Activated CD8-positive, alpha-beta T cell treated with anti-CD3 and anti-CD28 coated beads for 36 hours (primary cell): ENCODE measurements at regions not wholly inside any gene's neighbourhood (a gene's known extent, or its start where the extent isn't known, plus 50 kb on each side); places are given as distances from the start of the nearest gene placed in this dataset.

Experiments used
- ATAC-seq: fragments of 200-7000 bp; cut with Tn5 transposase; one replicate; pipeline ENCODE4 v1.10.0; 2021; ENCODE audit warnings: mild to moderate bottlenecking, moderate library complexity
- CTCF ChIA-PET: fragments of 350-600 bp; sonication (Branson Sonifier 250); formaldehyde crosslinking; loops from one replicate; lab custom pipeline; 2021; ENCODE audit warnings: antibody characterized with exemption; lab: Charles Lee
- POLR2A ChIA-PET: fragments of 350-600 bp; sonication (Branson Sonifier 250); formaldehyde crosslinking; loops from one replicate; lab custom pipeline; 2021; ENCODE audit warnings: antibody characterized with exemption; lab: Charles Lee
- DNase-seq: peaks from one replicate; pipeline ENCODE4 v3.0.0-alpha.2; 2020
- H3K27ac Mint-ChIP-seq: one replicate; pipeline ENCODE4 v1.8.0; 2021; ENCODE audit warnings: mild to moderate bottlenecking, mixed read lengths
- H3K27me3 Mint-ChIP-seq: one replicate; pipeline ENCODE4 v1.8.0; 2021; ENCODE audit warnings: mixed read lengths
- H3K36me3 Mint-ChIP-seq: one replicate; pipeline ENCODE4 v1.8.0; 2021; ENCODE audit warnings: low read depth, mixed read lengths
- H3K4me1 Mint-ChIP-seq: one replicate; pipeline ENCODE4 v1.8.0; 2021; ENCODE audit warnings: low read depth, mixed read lengths
- H3K4me3 Mint-ChIP-seq: one replicate; pipeline ENCODE4 v1.8.0; 2021; ENCODE audit warnings: mild to moderate bottlenecking, moderate library complexity, mixed read lengths
- H3K9me3 Mint-ChIP-seq: one replicate; pipeline ENCODE4 v1.8.0; 2021; ENCODE audit warnings: mixed read lengths
- intact Hi-C: fragments of 100-400 bp; cut with micrococcal nuclease; formaldehyde crosslinking; loops from one replicate; pipeline ENCODE4 v1.10.0; 2022
- TF ChIP-seq, protein P1 (sequence below): fragments of 200-600 bp; IDR thresholded peaks from one replicate; pipeline ENCODE4 v1.8.0; 2022; ENCODE audit warnings: antibody characterized with exemption, mild to moderate bottlenecking

DNA sequence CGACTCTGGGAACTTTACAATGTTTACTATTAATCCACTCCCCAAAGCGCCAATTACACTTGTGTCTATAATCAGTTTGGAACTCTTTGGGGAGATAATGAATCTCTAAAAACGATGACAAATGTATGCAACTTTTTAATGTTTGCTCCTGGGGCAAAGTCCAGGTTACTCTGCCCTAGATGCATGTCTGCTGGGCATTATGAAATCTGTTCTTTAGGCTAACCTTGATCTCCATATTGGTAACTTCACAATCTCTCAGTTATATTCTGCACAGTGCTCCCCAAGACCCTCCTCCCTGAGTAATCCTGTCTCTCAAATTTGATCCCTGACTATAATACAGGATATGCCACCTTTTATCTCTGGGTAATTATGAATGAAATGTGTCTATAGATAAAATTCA, 152.2 kb upstream of the TRPM3 start:
- Mint-ChIP-seq H3K9me3 (no peaks in the 10 kb centered on the region), H3K4me3 (no peak overlapping the region), H3K27me3 (peaks cover 3% of the 10 kb centered on the region), H3K27ac (no peak overlapping the region), H3K36me3 (no peaks in the 10 kb centered on the region), H3K4me1 (no peaks in the 10 kb centered on the region)
- TF ChIP-seq, protein P1, sequence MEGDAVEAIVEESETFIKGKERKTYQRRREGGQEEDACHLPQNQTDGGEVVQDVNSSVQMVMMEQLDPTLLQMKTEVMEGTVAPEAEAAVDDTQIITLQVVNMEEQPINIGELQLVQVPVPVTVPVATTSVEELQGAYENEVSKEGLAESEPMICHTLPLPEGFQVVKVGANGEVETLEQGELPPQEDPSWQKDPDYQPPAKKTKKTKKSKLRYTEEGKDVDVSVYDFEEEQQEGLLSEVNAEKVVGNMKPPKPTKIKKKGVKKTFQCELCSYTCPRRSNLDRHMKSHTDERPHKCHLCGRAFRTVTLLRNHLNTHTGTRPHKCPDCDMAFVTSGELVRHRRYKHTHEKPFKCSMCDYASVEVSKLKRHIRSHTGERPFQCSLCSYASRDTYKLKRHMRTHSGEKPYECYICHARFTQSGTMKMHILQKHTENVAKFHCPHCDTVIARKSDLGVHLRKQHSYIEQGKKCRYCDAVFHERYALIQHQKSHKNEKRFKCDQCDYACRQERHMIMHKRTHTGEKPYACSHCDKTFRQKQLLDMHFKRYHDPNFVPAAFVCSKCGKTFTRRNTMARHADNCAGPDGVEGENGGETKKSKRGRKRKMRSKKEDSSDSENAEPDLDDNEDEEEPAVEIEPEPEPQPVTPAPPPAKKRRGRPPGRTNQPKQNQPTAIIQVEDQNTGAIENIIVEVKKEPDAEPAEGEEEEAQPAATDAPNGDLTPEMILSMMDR = no peak
- ChIA-PET CTCF (no interaction called here), POLR2A (no interaction called here)
- no peak for ATAC-seq
- DNase-seq = no peak
- intact Hi-C loops = no loop called here

DNA sequence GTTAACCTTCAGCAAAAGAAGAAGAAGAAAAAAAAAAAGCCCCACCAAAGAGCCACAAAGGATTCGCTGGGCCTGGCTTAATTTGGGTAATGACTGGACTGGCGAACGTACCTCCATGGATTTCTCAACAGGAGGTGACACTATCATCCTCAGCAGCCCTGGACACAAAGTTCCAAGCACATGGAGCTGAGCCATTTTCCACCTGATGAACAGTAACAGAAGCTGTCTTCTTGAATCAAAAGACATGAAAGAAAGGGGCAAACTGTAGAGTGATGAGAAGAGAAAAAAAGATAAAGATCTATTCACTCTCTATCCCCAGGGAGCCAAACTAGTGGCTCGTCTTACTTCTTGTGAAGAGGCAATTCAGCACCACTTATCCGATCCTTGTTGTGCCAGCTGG, 150.2 kb upstream of the TRPM3 start:
- DNase-seq (no peak), ATAC-seq (no peak)
- no peaks in the 10 kb centered on the region for H3K36me3 Mint-ChIP-seq
- H3K4me1 Mint-ChIP-seq = no peaks in the 10 kb centered on the region
- ChIA-PET CTCF (no interaction called here), POLR2A (no interaction called here)
- intact Hi-C loops = no loop called here
- H3K27ac Mint-ChIP-seq = no peak overlapping the region
- peaks cover 2% of the 10 kb centered on the region for H3K27me3 Mint-ChIP-seq
- TF ChIP-seq, protein P1 = no peak
- H3K9me3 Mint-ChIP-seq = no peaks in the 10 kb centered on the region
- no peak overlapping the region for H3K4me3 Mint-ChIP-seq

DNA sequence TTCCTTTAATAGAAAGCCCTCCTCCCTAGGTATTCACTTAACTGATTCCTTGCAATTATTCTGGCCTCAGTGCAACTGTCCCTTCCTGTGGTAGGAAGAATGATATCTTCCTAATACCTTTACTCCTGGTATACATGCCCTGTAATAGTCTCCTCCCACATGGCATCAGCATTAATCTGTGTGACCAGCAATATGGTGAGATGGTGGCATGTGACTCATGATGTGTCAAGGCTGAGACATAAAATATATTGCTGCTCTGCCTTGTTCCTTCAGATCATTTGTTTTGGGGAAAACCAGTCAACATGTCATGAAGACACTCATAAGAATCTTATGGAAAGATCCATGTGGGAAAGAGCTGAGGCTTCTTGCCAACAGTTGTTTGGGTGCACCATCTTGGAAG, 149.1 kb upstream of the TRPM3 start:
- no peak for ATAC-seq
- POLR2A ChIA-PET = no interaction called here
- Mint-ChIP-seq H3K4me3 (no peak overlapping the region), H3K9me3 (no peaks in the 10 kb centered on the region), H3K27ac (no peak overlapping the region), H3K27me3 (peaks cover 1% of the 10 kb centered on the region), H3K4me1 (no peaks in the 10 kb centered on the region), H3K36me3 (no peaks in the 10 kb centered on the region)
- CTCF ChIA-PET = interaction anchor here (0.9 kb wide), 1 partner anchor 14 kb away, joined by 4 read pairs; no protein-coding TSS in a partner anchor
- no peak for DNase-seq
- intact Hi-C loops = no loop called here
- TF ChIP-seq, protein P1 = no peak

DNA sequence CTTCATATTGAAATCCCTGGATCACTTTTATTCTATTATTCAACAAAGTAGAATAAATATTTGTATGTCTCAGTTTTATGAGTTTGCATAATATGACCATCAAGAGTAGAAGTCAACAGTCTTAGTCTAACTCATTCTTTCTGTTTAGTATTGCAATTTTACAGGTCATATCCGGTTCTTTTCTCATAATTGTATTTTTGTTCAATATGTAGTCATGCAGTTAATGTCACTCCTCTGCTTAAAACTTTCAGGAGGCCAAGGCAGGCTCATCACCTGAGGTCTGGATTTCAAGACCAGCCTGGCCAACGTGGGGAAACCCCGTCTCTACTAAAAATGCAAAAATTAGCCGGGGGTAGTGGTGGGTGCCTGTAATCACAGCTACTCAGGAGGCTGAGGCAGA, 148.4 kb upstream of the TRPM3 start:
- TF ChIP-seq, protein P1 = no peak
- no peak overlapping the region for H3K4me3 Mint-ChIP-seq
- ChIA-PET CTCF (no interaction called here), POLR2A (no interaction called here)
- no peaks in the 10 kb centered on the region for H3K36me3 Mint-ChIP-seq
- ATAC-seq = no peak
- peaks cover 1% of the 10 kb centered on the region for H3K27me3 Mint-ChIP-seq
- intact Hi-C loops = no loop called here
- no peak for DNase-seq
- no peaks in the 10 kb centered on the region for H3K4me1 Mint-ChIP-seq
- H3K27ac Mint-ChIP-seq = no peak overlapping the region
- H3K9me3 Mint-ChIP-seq = no peaks in the 10 kb centered on the region

DNA sequence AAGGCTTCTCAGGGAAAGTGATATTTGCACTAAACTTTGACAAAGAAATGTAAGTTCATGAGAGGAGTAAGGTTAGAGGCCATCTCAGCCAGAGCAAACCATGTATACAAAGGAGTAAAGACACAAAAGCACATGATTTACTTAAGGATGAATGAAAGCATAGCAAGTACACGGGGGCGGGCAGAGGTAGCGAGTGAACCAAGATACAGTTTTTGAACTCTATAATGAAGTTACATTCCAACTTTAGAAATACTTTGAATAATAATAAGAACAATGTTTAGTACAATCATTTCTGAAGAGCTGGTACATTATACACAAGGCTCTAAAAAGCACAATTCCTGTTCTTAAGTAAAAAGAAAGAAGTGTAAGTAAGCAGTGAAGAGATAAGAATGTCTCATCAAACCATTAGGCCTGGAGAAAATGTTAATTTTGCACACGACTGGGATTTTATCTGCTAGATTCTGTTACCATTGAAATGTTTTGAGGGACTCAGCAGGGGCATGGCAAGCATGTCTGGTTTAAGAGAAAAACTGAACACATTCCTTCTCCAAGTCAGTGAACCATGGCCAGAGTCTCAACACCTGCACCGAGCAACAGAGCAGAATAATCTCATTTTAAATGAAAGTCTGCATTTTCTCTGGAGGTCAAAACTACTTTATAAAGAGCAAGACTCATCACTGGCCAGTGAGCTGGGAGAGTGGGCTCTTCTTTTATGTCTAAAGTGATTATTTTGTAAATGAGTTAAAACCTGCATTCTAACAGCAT, 147.6 kb upstream of the TRPM3 start:
- Mint-ChIP-seq H3K36me3 (no peaks in the 10 kb centered on the region), H3K4me3 (no peak overlapping the region), H3K9me3 (no peaks in the 10 kb centered on the region), H3K4me1 (no peaks in the 10 kb centered on the region), H3K27me3 (peaks cover 1% of the 10 kb centered on the region), H3K27ac (no peak overlapping the region)
- no peak for ATAC-seq
- ChIA-PET POLR2A (no interaction called here), CTCF (no interaction called here)
- DNase-seq = no peak
- TF ChIP-seq, protein P1 = no peak
- intact Hi-C loops = no loop called here
